Superior temporal gyrus (tissue), 1 donor: ENCODE measurements at regions not wholly inside any gene's neighbourhood (a gene's known extent, or its start where the extent isn't known, plus 50 kb on each side); places are given as distances from the start of the nearest gene placed in this dataset.

Source experiments
- DNase-seq: peaks from one replicate; pipeline ENCODE4 v3.0.0-alpha.2; 2016; ENCODE audit errors: extremely low spot score

- DNase-seq: no peak
Measured at GRCh38 chr1:181390410-181391077, 92.8 kb upstream of the CACNA1E start.

GRCh38 chr1:181391301-181391900 is 91.9 kb upstream of the CACNA1E start:
- DNase-seq: no peak

- DNase-seq: no peak
Measured at GRCh38 chr1:181392133-181392532, 91.2 kb upstream of the CACNA1E start.

GRCh38 chr1:181392613-181393220 is 90.6 kb upstream of the CACNA1E start:
- DNase-seq: no peak

- no peak for DNase-seq
Measured at GRCh38 chr1:181394766-181395165, 88.6 kb upstream of the CACNA1E start.

GRCh38 chr1:181396171-181396670 is 87.1 kb upstream of the CACNA1E start:
- no peak for DNase-seq

GRCh38 chr1:181396811-181397210 is 86.5 kb upstream of the CACNA1E start:
- DNase-seq: no peak

- DNase-seq: no peak
Measured at GRCh38 chr1:181397845-181398244, 85.5 kb upstream of the CACNA1E start.

GRCh38 chr1:181398544-181398943 is 84.8 kb upstream of the CACNA1E start:
- DNase-seq: no peak

- no peak for DNase-seq
Measured at GRCh38 chr1:181405584-181405983, 77.7 kb upstream of the CACNA1E start.

- DNase-seq: no peak
Measured at GRCh38 chr1:181406989-181407388, 76.3 kb upstream of the CACNA1E start.

GRCh38 chr1:181409981-181410380 is 73.3 kb upstream of the CACNA1E start:
- no peak for DNase-seq

GRCh38 chr1:181412746-181413145 is 70.6 kb upstream of the CACNA1E start:
- no peak for DNase-seq

- no peak for DNase-seq
Measured at GRCh38 chr1:181413195-181413815, 70.0 kb upstream of the CACNA1E start.

- DNase-seq: no peak
Measured at GRCh38 chr1:181413836-181414235, 69.5 kb upstream of the CACNA1E start.

- DNase-seq: no peak
Measured at GRCh38 chr1:181416268-181416860, 67.0 kb upstream of the CACNA1E start.

GRCh38 chr1:181417915-181418314 is 65.4 kb upstream of the CACNA1E start:
- DNase-seq: no peak

GRCh38 chr1:181423301-181423918 is 59.9 kb upstream of the CACNA1E start:
- peak; percentile 77 for DNase-seq

- peak; percentile 95 for DNase-seq
Measured at GRCh38 chr1:181424786-181425403, 58.4 kb upstream of the CACNA1E start.

GRCh38 chr1:181425566-181425965 is 57.8 kb upstream of the CACNA1E start:
- no peak for DNase-seq

GRCh38 chr1:181429462-181429861 is 53.9 kb upstream of the CACNA1E start:
- no peak for DNase-seq
